SU-DHL-6 (cell line): ENCODE measurements at regions not wholly inside any gene's neighbourhood (a gene's known extent, or its start where the extent isn't known, plus 50 kb on each side); places are given as distances from the start of the nearest gene placed in this dataset.

Experiments
- H2AFZ ChIP-seq: fragments of 200-600 bp; sonication (generic); 2 replicates; pipeline ENCODE4 v1.6.1; 2014; ENCODE audit warnings: low read depth, mild to moderate bottlenecking, moderate library complexity, mixed read lengths, antibody characterized with exemption, low read length; ENCODE audit not compliant: severe bottlenecking
- H3F3A ChIP-seq: fragments of 200-600 bp; shearing (Covaris generic); 2 replicates; pipeline ENCODE4 v1.6.0; 2016; ENCODE audit warnings: antibody characterized with exemption, mild to moderate bottlenecking; ENCODE audit not compliant: insufficient read depth
- H3K27ac ChIP-seq: fragments of 200-600 bp; sonication (generic); 2 replicates; pipeline ENCODE4 v1.5.1; 2016; ENCODE audit warnings: low read depth, mild to moderate bottlenecking, low read length, moderate library complexity, mixed read lengths
- H3K27me3 ChIP-seq: fragments of 200-600 bp; sonication (generic), shearing (Covaris generic); 2 replicates; pipeline ENCODE4 v1.6.0; 2014; ENCODE audit warnings: mild to moderate bottlenecking, low read length
- H3K36me3 ChIP-seq: fragments of 200-600 bp; sonication (generic); 2 replicates; pipeline ENCODE4 v1.6.1; 2014; ENCODE audit warnings: mild to moderate bottlenecking, low read length, mixed read lengths
- H3K4me2 ChIP-seq: fragments of 300-600, 200-600 bp; shearing (Covaris generic), sonication (generic); 2 replicates; pipeline ENCODE4 v1.6.0; 2014; ENCODE audit warnings: low read length, low read depth, mild to moderate bottlenecking; ENCODE audit not compliant: poor library complexity, severe bottlenecking
- H3K4me3 ChIP-seq: fragments of 200-600 bp; sonication (generic); 2 replicates; pipeline ENCODE4 v1.5.1; 2014; ENCODE audit warnings: antibody characterized with exemption, low read length, mild to moderate bottlenecking, mixed read lengths; ENCODE audit not compliant: insufficient read depth, poor library complexity, severe bottlenecking
- H3K79me2 ChIP-seq: fragments of 200-600 bp; sonication (generic); 2 replicates; pipeline ENCODE4 v1.6.1; 2014; ENCODE audit warnings: mild to moderate bottlenecking, low read length, moderate library complexity; ENCODE audit not compliant: insufficient read depth
- H3K9ac ChIP-seq: fragments of 200-600 bp; sonication (generic); 2 replicates; pipeline ENCODE4 v1.7.0; 2014; ENCODE audit warnings: mild to moderate bottlenecking, low read length
- H3K9me2 ChIP-seq: fragments of 200-600 bp; sonication (generic); replicated peaks from 2 replicates; pipeline ENCODE4 v1.6.1; 2014; ENCODE audit warnings: low read length; ENCODE audit not compliant: insufficient read depth
- H3K9me3 ChIP-seq: fragments of 200-600 bp; sonication (generic); 2 replicates; pipeline ENCODE4 v1.6.1; 2014; ENCODE audit warnings: low read length, mixed read lengths; ENCODE audit not compliant: insufficient read depth
- H4K20me1 ChIP-seq: fragments of 200-600 bp; sonication (generic); 2 replicates; pipeline ENCODE4 v1.6.1; 2014; ENCODE audit warnings: low read depth, mild to moderate bottlenecking, antibody characterized with exemption, low read length, moderate library complexity, mixed read lengths
- EZH2phosphoT487 ChIP-seq: fragments of 200-600 bp; sonication (generic), shearing (Covaris generic); conservative IDR thresholded peaks from 2 replicates; pipeline ENCODE4 v1.6.1; 2018; ENCODE audit warnings: mild to moderate bottlenecking, antibody characterized with exemption, low read length, moderate library complexity, mixed read lengths
- TF ChIP-seq, protein P1 (sequence below): fragments of 200-600 bp; sonication (generic); IDR thresholded peaks from one replicate; pipeline ENCODE4 v1.5.1; 2017; ENCODE audit warnings: antibody characterized with exemption, mild to moderate bottlenecking, low read length, moderate library complexity; ENCODE audit not compliant: insufficient read depth, poor library complexity, severe bottlenecking

DNA sequence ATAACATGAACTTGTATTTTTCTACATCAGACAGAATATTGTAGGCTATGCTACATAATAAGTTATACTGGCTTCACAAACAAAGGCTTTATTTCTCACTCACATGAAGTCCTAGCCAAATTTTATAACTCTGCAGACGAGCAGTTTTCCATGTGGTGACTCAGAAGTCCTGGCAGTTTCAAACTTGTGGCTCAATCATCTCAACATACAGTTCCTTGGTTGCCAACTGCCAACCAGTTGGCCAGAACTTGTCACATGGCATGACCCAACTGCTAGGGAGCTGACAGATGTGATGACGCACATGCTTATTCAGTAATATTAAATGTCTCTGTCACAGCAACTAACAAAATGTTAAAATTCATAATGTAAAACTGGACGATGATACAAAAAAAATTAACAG is 63.8 kb upstream of the ZC3H15 start:
- H3K4me3 ChIP-seq = no peak overlapping the region

DNA sequence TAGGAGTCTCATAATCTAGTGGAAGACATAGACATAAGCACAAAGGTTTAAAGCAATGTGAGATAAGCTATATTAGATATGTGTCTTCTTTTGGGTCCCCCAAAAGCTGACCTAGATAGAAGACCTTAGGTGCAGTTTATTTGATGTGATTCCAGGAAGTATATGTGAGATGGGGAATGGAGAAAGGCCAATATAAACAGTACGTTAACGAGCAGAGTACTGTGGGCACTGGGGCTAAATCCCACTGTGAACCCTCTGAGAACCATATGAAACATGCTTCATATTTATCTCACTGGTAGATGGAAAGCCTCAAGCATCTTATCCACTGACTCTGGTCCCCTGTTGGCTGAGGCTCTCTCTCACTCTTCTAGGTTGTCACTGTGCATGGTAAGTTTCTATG is 62.6 kb upstream of the ZC3H15 start:
- no peaks in the 10 kb centered on the region for H3K9me3 ChIP-seq
- no peaks in the 10 kb centered on the region for H3K79me2 ChIP-seq
- H3K9me2 ChIP-seq = no peaks in the 10 kb centered on the region
- H3K4me2 ChIP-seq = no peak overlapping the region
- no peaks in the 10 kb centered on the region for H3F3A ChIP-seq
- no peak overlapping the region for H2AFZ ChIP-seq
- H4K20me1 ChIP-seq = no peaks in the 10 kb centered on the region
- TF ChIP-seq, protein P1, sequence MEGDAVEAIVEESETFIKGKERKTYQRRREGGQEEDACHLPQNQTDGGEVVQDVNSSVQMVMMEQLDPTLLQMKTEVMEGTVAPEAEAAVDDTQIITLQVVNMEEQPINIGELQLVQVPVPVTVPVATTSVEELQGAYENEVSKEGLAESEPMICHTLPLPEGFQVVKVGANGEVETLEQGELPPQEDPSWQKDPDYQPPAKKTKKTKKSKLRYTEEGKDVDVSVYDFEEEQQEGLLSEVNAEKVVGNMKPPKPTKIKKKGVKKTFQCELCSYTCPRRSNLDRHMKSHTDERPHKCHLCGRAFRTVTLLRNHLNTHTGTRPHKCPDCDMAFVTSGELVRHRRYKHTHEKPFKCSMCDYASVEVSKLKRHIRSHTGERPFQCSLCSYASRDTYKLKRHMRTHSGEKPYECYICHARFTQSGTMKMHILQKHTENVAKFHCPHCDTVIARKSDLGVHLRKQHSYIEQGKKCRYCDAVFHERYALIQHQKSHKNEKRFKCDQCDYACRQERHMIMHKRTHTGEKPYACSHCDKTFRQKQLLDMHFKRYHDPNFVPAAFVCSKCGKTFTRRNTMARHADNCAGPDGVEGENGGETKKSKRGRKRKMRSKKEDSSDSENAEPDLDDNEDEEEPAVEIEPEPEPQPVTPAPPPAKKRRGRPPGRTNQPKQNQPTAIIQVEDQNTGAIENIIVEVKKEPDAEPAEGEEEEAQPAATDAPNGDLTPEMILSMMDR = no peak
- H3K9ac ChIP-seq = no peak overlapping the region
- no peaks in the 10 kb centered on the region for H3K27me3 ChIP-seq
- no peak overlapping the region for H3K27ac ChIP-seq
- no peaks in the 10 kb centered on the region for H3K36me3 ChIP-seq
- H3K4me3 ChIP-seq = no peak overlapping the region

More for the DNA sequence above, 63.8 kb upstream of the ZC3H15 start:
- Histone ChIP-seq H3K9me3 (no peaks in the 10 kb centered on the region), H3K9me2 (no peaks in the 10 kb centered on the region), H4K20me1 (no peaks in the 10 kb centered on the region), H2AFZ (no peak overlapping the region), H3K79me2 (no peaks in the 10 kb centered on the region), H3F3A (no peaks in the 10 kb centered on the region), H3K27ac (no peak overlapping the region), H3K36me3 (no peaks in the 10 kb centered on the region), H3K4me2 (no peak overlapping the region), H3K27me3 (no peaks in the 10 kb centered on the region), H3K9ac (no peak overlapping the region)
- TF ChIP-seq, protein P1 = no peak
- no peak for TF ChIP-seq EZH2phosphoT487

DNA sequence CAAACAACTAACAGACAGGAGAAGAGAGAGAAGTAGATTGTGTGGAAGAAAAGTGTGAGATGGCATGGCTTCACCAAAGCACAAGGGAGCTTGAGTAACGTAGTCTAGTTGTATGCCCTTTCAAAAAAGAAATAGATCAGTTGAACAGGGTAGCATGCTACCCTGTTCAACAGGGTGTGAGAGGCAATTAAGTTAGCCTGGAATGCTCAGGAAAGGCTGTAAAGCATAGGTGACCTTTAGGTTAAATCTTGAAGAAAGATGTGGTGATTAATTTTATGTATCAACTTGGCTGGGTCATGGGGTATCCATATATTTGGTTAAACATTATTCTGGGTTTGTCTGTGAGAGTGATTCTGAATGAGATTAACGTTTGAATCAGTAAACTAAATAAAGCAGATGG is 61.8 kb upstream of the ZC3H15 start:
- Histone ChIP-seq H3K9me3 (no peaks in the 10 kb centered on the region), H3K27me3 (no peaks in the 10 kb centered on the region), H3K4me2 (no peak overlapping the region), H3K9ac (no peak overlapping the region), H3K36me3 (no peaks in the 10 kb centered on the region), H3K9me2 (no peaks in the 10 kb centered on the region), H3F3A (no peaks in the 10 kb centered on the region), H2AFZ (no peak overlapping the region), H3K4me3 (no peak overlapping the region), H4K20me1 (no peaks in the 10 kb centered on the region), H3K27ac (no peak overlapping the region), H3K79me2 (no peaks in the 10 kb centered on the region)
- no peak for TF ChIP-seq EZH2phosphoT487
- TF ChIP-seq, protein P1 = no peak

DNA sequence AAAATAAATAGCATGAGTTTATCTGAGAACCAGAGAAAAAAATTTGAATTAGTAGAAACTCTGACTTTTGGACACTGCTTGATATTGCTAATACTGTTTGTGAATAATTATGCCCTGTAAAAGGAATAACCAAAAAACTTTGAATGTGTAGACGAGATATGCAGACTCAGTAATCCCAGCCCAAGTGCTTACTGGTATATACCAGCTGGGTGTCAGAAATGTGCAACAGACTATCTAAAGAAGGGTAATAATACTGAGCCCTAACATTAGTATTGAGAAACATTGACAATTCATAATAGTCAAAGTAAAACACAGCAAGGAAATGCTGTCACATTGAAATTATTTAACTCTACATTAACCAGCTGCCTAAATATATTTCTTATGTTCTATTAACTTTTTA is 60.5 kb upstream of the ZC3H15 start:
- Histone ChIP-seq H3K79me2 (no peaks in the 10 kb centered on the region), H3K9me3 (no peaks in the 10 kb centered on the region), H3K27me3 (no peaks in the 10 kb centered on the region), H4K20me1 (no peaks in the 10 kb centered on the region), H3K4me2 (no peak overlapping the region), H3K36me3 (no peaks in the 10 kb centered on the region), H3K4me3 (no peak overlapping the region), H3K9me2 (no peaks in the 10 kb centered on the region), H3K9ac (no peak overlapping the region), H3F3A (no peaks in the 10 kb centered on the region), H2AFZ (no peak overlapping the region), H3K27ac (no peak overlapping the region)
- no peak for TF ChIP-seq EZH2phosphoT487
- TF ChIP-seq, protein P1 = no peak
